Cardiac muscle cell (in vitro differentiated cells and primary cell): ENCODE measurements at regions not wholly inside any gene's neighbourhood (a gene's known extent, or its start where the extent isn't known, plus 50 kb on each side); places are given as distances from the start of the nearest gene placed in this dataset.

Experiments used
- DNase-seq, 2 donors: peaks; one replicate each; pipeline versions ENCODE4 v3.0.0 to v3.0.0-alpha.2; 2010 to 2017; ENCODE audit warnings: low read depth in 1 of 2, low spot score in 1 of 2
- H3K27ac ChIP-seq: fragments of 200-600 bp; sonication (generic); 2 replicates; pipeline ENCODE4 v1.5.1; 2016
- H3K27me3 ChIP-seq: fragments of 200-600 bp; sonication (generic); 2 replicates; pipeline ENCODE4 v1.6.0; 2016; ENCODE audit warnings: control low read depth
- H3K36me3 ChIP-seq: fragments of 200-600 bp; sonication (generic); 2 replicates; pipeline ENCODE4 v1.5.1; 2016; ENCODE audit warnings: control low read depth
- H3K4me1 ChIP-seq: fragments of 200-600 bp; sonication (generic); 2 replicates; pipeline ENCODE4 v1.8.1; 2017; ENCODE audit warnings: low read depth, mild to moderate bottlenecking, mixed run types
- H3K4me3 ChIP-seq: fragments of 200-600 bp; sonication (generic); 2 replicates; pipeline ENCODE4 v1.5.1; 2016; ENCODE audit warnings: mild to moderate bottlenecking
- H3K9me3 ChIP-seq: fragments of 200-600 bp; sonication (generic); 2 replicates; pipeline ENCODE4 v1.5.1; 2017; ENCODE audit warnings: low read depth, mild to moderate bottlenecking, control low read depth
- CTCF ChIP-seq: IDR thresholded peaks from 2 replicates; pipeline ENCODE4 v1.5.1; 2012; ENCODE audit warnings: low read depth, mild to moderate bottlenecking, low read length

GRCh38 chr18:59813942-59814341, 85.9 kb upstream of the PMAIP1 start:
- no peak for TF ChIP-seq CTCF
- no peak for DNase-seq
- Histone ChIP-seq H3K4me1 (no peaks in the 10 kb centered on the region), H3K27me3 (peaks cover 29% of the 10 kb centered on the region), H3K9me3 (no peaks in the 10 kb centered on the region), H3K36me3 (no peaks in the 10 kb centered on the region), H3K4me3 (no peak overlapping the region), H3K27ac (no peak overlapping the region)

GRCh38 chr18:59810735-59811520, 88.9 kb upstream of the PMAIP1 start:
- no peak overlapping the region for H3K27ac ChIP-seq

GRCh38 chr18:59810183-59810582, 89.6 kb upstream of the PMAIP1 start:
- H3K9me3 ChIP-seq = no peaks in the 10 kb centered on the region
- peaks cover 26% of the 10 kb centered on the region for H3K27me3 ChIP-seq
- no peaks in the 10 kb centered on the region for H3K36me3 ChIP-seq
- no peaks in the 10 kb centered on the region for H3K4me1 ChIP-seq
- no peak overlapping the region for H3K4me3 ChIP-seq
- TF ChIP-seq CTCF = no peak
- no peak overlapping the region for H3K27ac ChIP-seq
- no peak for DNase-seq

More at GRCh38 chr18:59810735-59811520, 88.9 kb upstream of the PMAIP1 start:
- Histone ChIP-seq H3K36me3 (no peaks in the 10 kb centered on the region), H3K27me3 (peaks cover 26% of the 10 kb centered on the region), H3K4me1 (no peaks in the 10 kb centered on the region), H3K4me3 (no peak overlapping the region), H3K9me3 (no peaks in the 10 kb centered on the region)
- no peak for TF ChIP-seq CTCF
- DNase-seq = peak in 1 of 2 donors; percentile 37

GRCh38 chr18:59802031-59802430, 97.8 kb upstream of the PMAIP1 start:
- Histone ChIP-seq H3K27me3 (no peaks in the 10 kb centered on the region), H3K4me1 (no peaks in the 10 kb centered on the region), H3K4me3 (no peak overlapping the region), H3K27ac (no peak overlapping the region), H3K36me3 (no peaks in the 10 kb centered on the region), H3K9me3 (no peaks in the 10 kb centered on the region)
- DNase-seq = no peak
- TF ChIP-seq CTCF = no peak

- no peaks in the 10 kb centered on the region for H3K27me3 ChIP-seq
- no peak for TF ChIP-seq CTCF
- no peaks in the 10 kb centered on the region for H3K4me1 ChIP-seq
- no peak overlapping the region for H3K27ac ChIP-seq
- DNase-seq = no peak
- no peaks in the 10 kb centered on the region for H3K36me3 ChIP-seq
- no peak overlapping the region for H3K4me3 ChIP-seq
- H3K9me3 ChIP-seq = no peaks in the 10 kb centered on the region
Measured at GRCh38 chr18:59801576-59801975, 98.2 kb upstream of the PMAIP1 start.
